H9 (cell line): ENCODE measurements at regions not wholly inside any gene's neighbourhood (a gene's known extent, or its start where the extent isn't known, plus 50 kb on each side); places are given as distances from the start of the nearest gene placed in this dataset.

ENCODE experiments used
- DNase-seq: peaks from one replicate; pipeline ENCODE4 v3.0.0-alpha.2; 2017
- H2AFZ ChIP-seq: one replicate; pipeline ENCODE4 v1.6.1; 2013; ENCODE audit warnings: mild to moderate bottlenecking, low read length, control low read depth, moderate library complexity
- H2AK5ac ChIP-seq: 2 replicates; pipeline ENCODE4 v1.6.1; 2013; ENCODE audit warnings: low read length, control low read depth, mixed read lengths; ENCODE audit not compliant: insufficient read length
- H2BK120ac ChIP-seq: one replicate; pipeline ENCODE4 v1.6.1; 2013; ENCODE audit warnings: low read depth, mild to moderate bottlenecking, low read length, control low read depth, inconsistent platforms; ENCODE audit not compliant: poor library complexity, severe bottlenecking
- H2BK12ac ChIP-seq: 2 replicates; pipeline ENCODE4 v1.6.1; 2013; ENCODE audit warnings: low read length, control low read depth, mixed read lengths, low read depth; ENCODE audit not compliant: insufficient read length
- H2BK15ac ChIP-seq: 2 replicates; pipeline ENCODE4 v1.6.1; 2013; ENCODE audit warnings: low read depth, low read length, control low read depth
- H2BK20ac ChIP-seq: one replicate; pipeline ENCODE4 v1.6.1; 2013; ENCODE audit warnings: low read depth, mild to moderate bottlenecking, low read length, control low read depth, inconsistent platforms; ENCODE audit not compliant: poor library complexity, severe bottlenecking
- H2BK5ac ChIP-seq: 2 replicates; pipeline ENCODE4 v1.6.1; 2013; ENCODE audit warnings: low read length, control low read depth, mixed read lengths; ENCODE audit not compliant: insufficient read length
- H3K14ac ChIP-seq: 2 replicates; pipeline ENCODE4 v1.6.1; 2013; ENCODE audit warnings: low read length, control low read depth; ENCODE audit not compliant: insufficient read depth
- H3K18ac ChIP-seq: 2 replicates; pipeline ENCODE4 v1.6.1; 2013; ENCODE audit warnings: low read depth, mild to moderate bottlenecking, mixed read lengths, low read length, control low read depth; ENCODE audit not compliant: insufficient read length
- H3K23ac ChIP-seq: 2 replicates; pipeline ENCODE4 v1.6.1; 2013; ENCODE audit warnings: low read length, control low read depth, mixed read lengths, low read depth; ENCODE audit not compliant: insufficient read length
- H3K23me2 ChIP-seq: 2 replicates; pipeline ENCODE4 v1.6.1; 2013; ENCODE audit warnings: low read depth, mild to moderate bottlenecking, mixed read lengths, low read length, control low read depth; ENCODE audit not compliant: insufficient read length, poor library complexity, severe bottlenecking
- H3K27ac ChIP-seq: 2 replicates; pipeline ENCODE4 v1.5.1; 2013; ENCODE audit warnings: low read length, control low read depth, mixed read lengths, low read depth; ENCODE audit not compliant: insufficient read length
- H3K27me3 ChIP-seq: 2 replicates; pipeline ENCODE4 v1.6.1; 2013; ENCODE audit warnings: low read length, control low read depth, inconsistent platforms; ENCODE audit not compliant: insufficient read depth
- H3K4ac ChIP-seq: 2 replicates; pipeline ENCODE4 v1.6.1; 2013; ENCODE audit warnings: low read depth, mild to moderate bottlenecking, control low read depth, inconsistent platforms, low read length, moderate library complexity
- H3K4me1 ChIP-seq: 2 replicates; pipeline ENCODE4 v1.6.1; 2013; ENCODE audit warnings: low read length, control low read depth, inconsistent platforms; ENCODE audit not compliant: insufficient read depth
- H3K4me2 ChIP-seq: 2 replicates; pipeline ENCODE4 v1.6.1; 2013; ENCODE audit warnings: low read length, control low read depth, mixed read lengths; ENCODE audit not compliant: insufficient read length, insufficient read depth
- H3K56ac ChIP-seq: 2 replicates; pipeline ENCODE4 v1.6.1; 2013; ENCODE audit warnings: low read depth, mild to moderate bottlenecking, mixed read lengths, low read length, control low read depth; ENCODE audit not compliant: insufficient read length
- H3K79me1 ChIP-seq: 2 replicates; pipeline ENCODE4 v1.6.1; 2013; ENCODE audit warnings: low read depth, mild to moderate bottlenecking, moderate library complexity, low read length, control low read depth, inconsistent platforms; ENCODE audit not compliant: insufficient read depth, poor library complexity, severe bottlenecking
- H3K79me2 ChIP-seq: 2 replicates; pipeline ENCODE4 v1.6.1; 2013; ENCODE audit warnings: low read length, control low read depth, inconsistent platforms; ENCODE audit not compliant: insufficient read depth
- H3K9ac ChIP-seq: 2 replicates; pipeline ENCODE4 v1.6.1; 2013; ENCODE audit warnings: low read length, control low read depth, mixed read lengths; ENCODE audit not compliant: insufficient read length; ENCODE audit errors: extremely low read depth
- H3K9me3 ChIP-seq: one replicate; pipeline ENCODE4 v1.6.1; 2013; ENCODE audit warnings: low read depth, low read length, inconsistent platforms; ENCODE audit not compliant: control insufficient read depth
- H3T11ph ChIP-seq: one replicate; pipeline ENCODE4 v1.6.1; 2013; ENCODE audit warnings: mild to moderate bottlenecking, low read length, control low read depth, inconsistent platforms
- H4K20me1 ChIP-seq: one replicate; pipeline ENCODE4 v1.6.1; 2013; ENCODE audit not compliant: control insufficient read depth, insufficient read length, insufficient read depth
- H4K5ac ChIP-seq: 2 replicates; pipeline ENCODE4 v1.6.1; 2013; ENCODE audit warnings: low read depth, mild to moderate bottlenecking, mixed read lengths, low read length, control low read depth; ENCODE audit not compliant: insufficient read length
- H4K8ac ChIP-seq: replicated peaks from 2 replicates; pipeline ENCODE4 v1.6.1; 2013; ENCODE audit warnings: low read length, control low read depth, mixed read lengths, low read depth; ENCODE audit not compliant: insufficient read length
- H4K91ac ChIP-seq: 2 replicates; pipeline ENCODE4 v1.6.1; 2013; ENCODE audit warnings: low read depth, mild to moderate bottlenecking, moderate library complexity, mixed read lengths, low read length, control low read depth; ENCODE audit not compliant: insufficient read length
- H3K27ac Mint-ChIP-seq, 3 experiments: 2 replicates in 2 of 3; 3 replicates in 1 of 3; pipeline ENCODE4 v1.8.0; 2020 to 2021; ENCODE audit warnings: mixed read lengths in 3 of 3, mild to moderate bottlenecking in 1 of 3, moderate library complexity in 1 of 3
- H3K27me3 Mint-ChIP-seq: 2 replicates; pipeline ENCODE4 v1.8.0; 2021; ENCODE audit warnings: low read depth, mild to moderate bottlenecking, moderate library complexity, mixed read lengths
- H3K36me3 Mint-ChIP-seq, 3 experiments: 2 replicates in 2 of 3; 3 replicates in 1 of 3; pipeline ENCODE4 v1.8.0; 2020 to 2021; ENCODE audit warnings: low read depth in 3 of 3, mixed read lengths in 3 of 3; ENCODE audit not compliant: insufficient read depth in 1 of 3
- H3K4me1 Mint-ChIP-seq, 2 experiments: 2 replicates each; pipeline ENCODE4 v1.8.0; 2020; ENCODE audit warnings: mixed read lengths in 2 of 2
- H3K4me3 Mint-ChIP-seq, 2 experiments: 2 replicates in 1 of 2; 3 replicates in 1 of 2; pipeline ENCODE4 v1.8.0; 2020 to 2021; ENCODE audit warnings: mild to moderate bottlenecking in 2 of 2, mixed read lengths in 2 of 2, moderate library complexity in 1 of 2
- H3K9me3 Mint-ChIP-seq, 2 experiments: 2 replicates in 1 of 2; 3 replicates in 1 of 2; pipeline ENCODE4 v1.8.0; 2020; ENCODE audit warnings: mild to moderate bottlenecking in 2 of 2, mixed read lengths in 2 of 2, moderate library complexity in 1 of 2
- CTCF ChIP-seq: fragments of 200-600 bp; sonication (generic); conservative IDR thresholded peaks from 3 replicates; pipeline ENCODE4 v1.8.0; 2021; ENCODE audit warnings: antibody characterized with exemption, mild to moderate bottlenecking
- WGBS: extraction: QIAGEN DNeasy Blood & Tissue Kit; methylation state at CpG from one replicate; pipeline ENCODE4 v1.1.7; 2013; ENCODE audit warnings: missing lambda C conversion rate, low lambda C conversion rate, mixed read lengths; ENCODE audit not compliant: insufficient read length; ENCODE audit errors: extremely low coverage; 5-methylcytosine and 5-hydroxymethylcytosine counted together

- Mint-ChIP-seq H3K9me3 (no peaks in the 10 kb centered on the region), H3K36me3 (no peaks in the 10 kb centered on the region), H3K27me3 (no peaks in the 10 kb centered on the region), H3K4me1 (peaks cover 0 to 7% of the 10 kb centered on the region in 2 experiments; a peak in 2 of 4 replicates), H3K4me3 (no peak overlapping the region), H3K27ac (no peak overlapping the region)
- Histone ChIP-seq H2AK5ac (no peak overlapping the region), H4K5ac (no peak overlapping the region), H3K56ac (no peak overlapping the region), H3K27me3 (no peaks in the 10 kb centered on the region), H2BK15ac (no peak overlapping the region), H3K27ac (no peak overlapping the region), H3K79me1 (no peaks in the 10 kb centered on the region), H3K9me3 (no peaks in the 10 kb centered on the region), H4K91ac (no peak overlapping the region), H2AFZ (no peak overlapping the region), H3K23me2 (no peaks in the 10 kb centered on the region), H3K79me2 (no peaks in the 10 kb centered on the region), H2BK20ac (no peak overlapping the region), H4K20me1 (no peaks in the 10 kb centered on the region), H3T11ph (no peak overlapping the region), H3K14ac (no peak overlapping the region), H2BK120ac (no peak overlapping the region), H3K9ac (no peak overlapping the region), H3K4me2 (no peak overlapping the region), H4K8ac (no peak overlapping the region), H3K4ac (no peak overlapping the region), H3K23ac (no peak overlapping the region), H3K4me1 (no peaks in the 10 kb centered on the region), H2BK12ac (no peak overlapping the region), H2BK5ac (no peak overlapping the region), H3K18ac (no peak overlapping the region)
- no peak for DNase-seq
- TF ChIP-seq CTCF = no peak
- WGBS = no CpG with 5 or more reads among the region's 1 CpG
These were observed 481.4 kb upstream of the KLHL29 start for GRCh38 chr2:22903616-22904015.
